Calu3 (cell line): ENCODE measurements at regions not wholly inside any gene's neighbourhood (a gene's known extent, or its start where the extent isn't known, plus 50 kb on each side); places are given as distances from the start of the nearest gene placed in this dataset.

Source experiments
- BruUV-seq: library from RNA; stranded (reverse); fragments of 400-500 nt; replicated peaks from 2 replicates; lab custom pipeline; 2021; lab: Mats Ljungman, UMichigan
- CTCF ChIA-PET: fragments of 300-600 bp; sonication (Branson Sonifier 250); formaldehyde crosslinking; loops from one replicate; lab custom pipeline; 2022; ENCODE audit warnings: antibody characterized with exemption; lab: Charles Lee
- DNase-seq: peaks from one replicate; pipeline ENCODE4 v3.0.0; 2022
- H3K27ac Mint-ChIP-seq: one replicate; pipeline ENCODE4 v1.8.0; 2022; ENCODE audit warnings: mixed read lengths; ENCODE audit not compliant: unreplicated experiment
- H3K27me3 Mint-ChIP-seq: one replicate; pipeline ENCODE4 v1.8.0; 2022; ENCODE audit warnings: mixed read lengths; ENCODE audit not compliant: unreplicated experiment
- H3K36me3 Mint-ChIP-seq: one replicate; pipeline ENCODE4 v1.8.0; 2022; ENCODE audit warnings: mild to moderate bottlenecking, moderate library complexity, mixed read lengths; ENCODE audit not compliant: insufficient read depth, unreplicated experiment
- H3K4me1 Mint-ChIP-seq: one replicate; pipeline ENCODE4 v1.8.0; 2022; ENCODE audit warnings: mild to moderate bottlenecking, low read depth, mixed read lengths; ENCODE audit not compliant: unreplicated experiment
- H3K4me3 Mint-ChIP-seq: one replicate; pipeline ENCODE4 v1.8.0; 2022; ENCODE audit warnings: mild to moderate bottlenecking, low read depth, moderate library complexity, mixed read lengths; ENCODE audit not compliant: unreplicated experiment
- H3K9me3 Mint-ChIP-seq: one replicate; pipeline ENCODE4 v1.8.0; 2022; ENCODE audit warnings: low read depth, mixed read lengths; ENCODE audit not compliant: unreplicated experiment
- intact Hi-C: fragments of 100-400 bp; cut with micrococcal nuclease; formaldehyde crosslinking; loops from one replicate; pipeline ENCODE4 v1.10.0; 2022; ENCODE audit not compliant: unreplicated experiment
- TF ChIP-seq, protein P1 (sequence below): fragments of 200-600 bp; IDR thresholded peaks from one replicate; pipeline ENCODE4 v1.8.0; 2022; ENCODE audit warnings: antibody characterized with exemption; ENCODE audit not compliant: unreplicated experiment

- CTCF ChIA-PET = no interaction called here
- no peak overlapping the region for H3K4me3 Mint-ChIP-seq
- intact Hi-C loops = loop anchor here (10.0 kb wide), 1 partner anchor 83 kb away; no protein-coding TSS in a partner anchor
These were observed 62.5 kb downstream of the SMIM38 start for GRCh38 chr11:69218271-69218682.

GRCh38 chr11:69218946-69219720, 63.4 kb downstream of the SMIM38 start:
- DNase-seq = no peak
- Mint-ChIP-seq H3K4me1 (peaks cover 11% of the 10 kb centered on the region), H3K9me3 (peaks cover 3% of the 10 kb centered on the region), H3K4me3 (no peak overlapping the region), H3K27me3 (no peaks in the 10 kb centered on the region), H3K27ac (no peak overlapping the region), H3K36me3 (no peaks in the 10 kb centered on the region)
- CTCF ChIA-PET = interaction anchor here (0.6 kb wide), 1 partner anchor 104 kb away, joined by 3 read pairs; no protein-coding TSS in a partner anchor
- intact Hi-C loops = loop anchor here (10.0 kb wide), 1 partner anchor 84 kb away; no protein-coding TSS in a partner anchor
- no TSS peak for BruUV-seq
- TF ChIP-seq, protein P1, sequence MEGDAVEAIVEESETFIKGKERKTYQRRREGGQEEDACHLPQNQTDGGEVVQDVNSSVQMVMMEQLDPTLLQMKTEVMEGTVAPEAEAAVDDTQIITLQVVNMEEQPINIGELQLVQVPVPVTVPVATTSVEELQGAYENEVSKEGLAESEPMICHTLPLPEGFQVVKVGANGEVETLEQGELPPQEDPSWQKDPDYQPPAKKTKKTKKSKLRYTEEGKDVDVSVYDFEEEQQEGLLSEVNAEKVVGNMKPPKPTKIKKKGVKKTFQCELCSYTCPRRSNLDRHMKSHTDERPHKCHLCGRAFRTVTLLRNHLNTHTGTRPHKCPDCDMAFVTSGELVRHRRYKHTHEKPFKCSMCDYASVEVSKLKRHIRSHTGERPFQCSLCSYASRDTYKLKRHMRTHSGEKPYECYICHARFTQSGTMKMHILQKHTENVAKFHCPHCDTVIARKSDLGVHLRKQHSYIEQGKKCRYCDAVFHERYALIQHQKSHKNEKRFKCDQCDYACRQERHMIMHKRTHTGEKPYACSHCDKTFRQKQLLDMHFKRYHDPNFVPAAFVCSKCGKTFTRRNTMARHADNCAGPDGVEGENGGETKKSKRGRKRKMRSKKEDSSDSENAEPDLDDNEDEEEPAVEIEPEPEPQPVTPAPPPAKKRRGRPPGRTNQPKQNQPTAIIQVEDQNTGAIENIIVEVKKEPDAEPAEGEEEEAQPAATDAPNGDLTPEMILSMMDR = no peak

More at GRCh38 chr11:69218271-69218682, 62.5 kb downstream of the SMIM38 start:
- Mint-ChIP-seq H3K27me3 (no peaks in the 10 kb centered on the region), H3K4me1 (peaks cover 16% of the 10 kb centered on the region), H3K9me3 (peaks cover 3% of the 10 kb centered on the region), H3K27ac (no peak overlapping the region), H3K36me3 (no peaks in the 10 kb centered on the region)
- no TSS peak for BruUV-seq
- TF ChIP-seq, protein P1 = no peak
- no peak for DNase-seq

GRCh38 chr11:69219991-69220390, 64.3 kb downstream of the SMIM38 start:
- no peaks in the 10 kb centered on the region for H3K9me3 Mint-ChIP-seq
- CTCF ChIA-PET = interaction anchor here (0.6 kb wide), 2 partner anchors 104 to 448 kb away, joined by 3 to 4 read pairs; no protein-coding TSS in a partner anchor
- H3K27ac Mint-ChIP-seq = no peak overlapping the region
- BruUV-seq = no TSS peak
- peaks cover 11% of the 10 kb centered on the region for H3K4me1 Mint-ChIP-seq
- no peak overlapping the region for H3K4me3 Mint-ChIP-seq
- no peaks in the 10 kb centered on the region for H3K27me3 Mint-ChIP-seq
- TF ChIP-seq, protein P1 = no peak
- intact Hi-C loops = loop anchor here (10.0 kb wide), 1 partner anchor 85 kb away; no protein-coding TSS in a partner anchor
- no peak for DNase-seq
- no peaks in the 10 kb centered on the region for H3K36me3 Mint-ChIP-seq

GRCh38 chr11:69220561-69221051, 64.9 kb downstream of the SMIM38 start:
- TF ChIP-seq, protein P1 = no peak
- Mint-ChIP-seq H3K27ac (no peak overlapping the region), H3K4me1 (peaks cover 7% of the 10 kb centered on the region), H3K4me3 (no peak overlapping the region), H3K9me3 (peaks cover 2% of the 10 kb centered on the region), H3K27me3 (no peaks in the 10 kb centered on the region), H3K36me3 (no peaks in the 10 kb centered on the region)
- BruUV-seq = no TSS peak
- CTCF ChIA-PET = interaction anchor here (0.6 kb wide), 1 partner anchor 447 kb away, joined by 4 read pairs; no protein-coding TSS in a partner anchor
- DNase-seq = no peak
- intact Hi-C loops = no loop called here
